C4-2B (cell line): ENCODE measurements at regions not wholly inside any gene's neighbourhood (a gene's known extent, or its start where the extent isn't known, plus 50 kb on each side); places are given as distances from the start of the nearest gene placed in this dataset.
A peak's percentile ranks its signal among the peaks of the same experiment; 100 is the strongest.

ENCODE experiments used
- H3K27ac ChIP-seq: fragments of 450-650 bp; 2 replicates; pipeline ENCODE4 v1.5.1; 2017
- ZFX ChIP-seq: fragments of 450-650 bp; IDR thresholded peaks from 2 replicates; pipeline ENCODE4 v1.6.1; 2017
- TF ChIP-seq, protein P1 (sequence below): fragments of 450-650 bp; conservative IDR thresholded peaks from 2 replicates; pipeline ENCODE4 v1.5.1; 2017; ENCODE audit warnings: mild to moderate bottlenecking

DNA sequence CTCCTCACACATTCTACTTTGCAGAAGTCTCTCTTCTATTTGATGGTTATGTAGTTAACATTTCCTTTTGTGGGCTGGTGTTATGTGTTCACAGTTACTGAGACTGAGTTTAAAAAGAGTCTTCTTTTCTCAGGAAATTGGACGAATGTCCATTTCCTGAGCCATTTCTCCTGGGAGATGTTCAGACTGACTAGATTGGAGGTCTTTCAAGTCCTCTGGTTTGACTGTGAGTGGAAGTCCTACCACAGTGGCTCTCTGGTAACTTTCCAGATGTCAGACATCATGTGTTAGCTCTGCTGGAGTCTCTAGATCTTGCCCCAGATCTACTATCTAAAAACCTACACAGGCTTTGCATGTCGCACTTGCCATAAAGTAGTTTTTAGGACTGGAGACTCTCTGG, 116.0 kb downstream of the GALR1 start:
- no peak overlapping the region for H3K27ac ChIP-seq
- TF ChIP-seq, protein P1, sequence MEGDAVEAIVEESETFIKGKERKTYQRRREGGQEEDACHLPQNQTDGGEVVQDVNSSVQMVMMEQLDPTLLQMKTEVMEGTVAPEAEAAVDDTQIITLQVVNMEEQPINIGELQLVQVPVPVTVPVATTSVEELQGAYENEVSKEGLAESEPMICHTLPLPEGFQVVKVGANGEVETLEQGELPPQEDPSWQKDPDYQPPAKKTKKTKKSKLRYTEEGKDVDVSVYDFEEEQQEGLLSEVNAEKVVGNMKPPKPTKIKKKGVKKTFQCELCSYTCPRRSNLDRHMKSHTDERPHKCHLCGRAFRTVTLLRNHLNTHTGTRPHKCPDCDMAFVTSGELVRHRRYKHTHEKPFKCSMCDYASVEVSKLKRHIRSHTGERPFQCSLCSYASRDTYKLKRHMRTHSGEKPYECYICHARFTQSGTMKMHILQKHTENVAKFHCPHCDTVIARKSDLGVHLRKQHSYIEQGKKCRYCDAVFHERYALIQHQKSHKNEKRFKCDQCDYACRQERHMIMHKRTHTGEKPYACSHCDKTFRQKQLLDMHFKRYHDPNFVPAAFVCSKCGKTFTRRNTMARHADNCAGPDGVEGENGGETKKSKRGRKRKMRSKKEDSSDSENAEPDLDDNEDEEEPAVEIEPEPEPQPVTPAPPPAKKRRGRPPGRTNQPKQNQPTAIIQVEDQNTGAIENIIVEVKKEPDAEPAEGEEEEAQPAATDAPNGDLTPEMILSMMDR = no peak
- TF ChIP-seq ZFX = no peak

DNA sequence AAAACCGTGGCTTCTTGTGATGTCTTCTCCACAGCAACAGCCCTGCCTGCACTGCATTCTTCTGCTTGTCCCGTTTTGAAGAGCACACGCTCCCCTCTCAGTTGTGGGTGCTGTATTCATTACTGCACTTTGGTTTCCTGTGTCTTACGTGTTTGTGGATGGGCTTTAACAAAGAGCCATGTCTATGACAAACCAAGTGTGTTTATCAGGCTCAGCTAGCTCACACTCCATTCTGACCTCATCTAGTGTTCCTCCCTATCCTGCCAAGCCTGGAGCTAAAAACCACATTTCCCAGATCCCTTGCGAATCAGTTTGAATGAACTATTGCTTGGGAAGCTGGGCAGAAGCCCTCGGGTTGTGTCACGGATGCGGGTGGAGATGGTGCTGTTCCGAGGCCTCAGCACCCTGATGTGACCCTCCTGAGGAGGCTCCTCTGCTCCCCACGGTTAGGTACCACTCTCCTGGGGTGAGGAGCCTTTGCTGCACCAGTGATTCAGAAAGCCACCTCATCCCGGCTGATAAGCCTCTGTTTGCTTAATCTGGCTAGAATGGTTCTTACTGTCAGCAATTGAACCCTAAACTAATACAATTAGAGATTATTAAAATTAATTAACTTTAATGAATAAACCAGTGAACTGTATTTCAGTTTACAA, 116.5 kb downstream of the GALR1 start:
- no peak overlapping the region for H3K27ac ChIP-seq
- no peak for TF ChIP-seq ZFX
- TF ChIP-seq, protein P1 = no peak

DNA sequence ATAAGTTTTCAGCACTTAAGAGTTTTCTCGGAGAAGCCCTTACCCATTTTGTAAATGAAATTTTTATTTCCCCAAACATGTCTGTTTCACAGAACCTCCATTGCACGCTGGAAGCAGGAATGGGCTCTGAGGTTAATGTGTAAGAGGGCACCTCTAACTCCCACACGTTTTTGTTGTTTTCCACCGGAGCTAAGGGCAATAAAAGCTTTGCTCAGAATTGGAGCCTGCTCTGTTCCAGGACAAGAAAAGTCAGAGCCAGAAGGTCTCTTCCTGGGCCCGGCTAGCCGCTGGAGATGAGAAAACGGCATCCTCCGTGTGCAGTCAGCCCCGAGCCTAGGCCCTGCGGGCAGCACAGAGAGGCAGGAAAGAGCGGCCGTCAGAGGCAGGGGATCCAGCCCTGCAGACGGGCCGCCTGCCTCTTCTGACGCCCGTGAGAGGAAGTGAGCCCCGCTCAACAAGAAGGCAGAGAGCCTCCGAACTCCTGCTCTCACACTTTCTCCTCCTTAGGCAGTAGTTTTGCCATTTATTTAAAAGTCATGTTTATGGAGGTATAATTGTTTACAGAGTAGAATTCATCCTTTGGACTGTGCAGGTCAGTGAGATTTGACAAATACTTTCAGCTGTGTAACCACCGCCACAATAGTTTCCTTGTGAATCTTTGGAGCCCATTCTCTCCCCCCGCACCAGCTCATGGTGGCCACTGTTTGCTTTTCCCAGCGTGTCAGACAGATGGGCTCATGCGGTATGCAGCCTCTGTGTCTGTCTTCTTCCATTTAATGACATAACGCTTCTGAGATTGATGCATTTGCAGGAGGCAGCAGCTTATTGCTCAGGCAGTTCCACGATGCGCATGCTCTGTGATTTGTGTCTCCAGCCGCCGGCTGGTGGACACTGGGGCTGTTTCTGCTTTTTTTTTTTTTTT, 117.3 kb downstream of the GALR1 start:
- no peak overlapping the region for H3K27ac ChIP-seq
- TF ChIP-seq, protein P1 = no peak
- TF ChIP-seq ZFX = no peak

DNA sequence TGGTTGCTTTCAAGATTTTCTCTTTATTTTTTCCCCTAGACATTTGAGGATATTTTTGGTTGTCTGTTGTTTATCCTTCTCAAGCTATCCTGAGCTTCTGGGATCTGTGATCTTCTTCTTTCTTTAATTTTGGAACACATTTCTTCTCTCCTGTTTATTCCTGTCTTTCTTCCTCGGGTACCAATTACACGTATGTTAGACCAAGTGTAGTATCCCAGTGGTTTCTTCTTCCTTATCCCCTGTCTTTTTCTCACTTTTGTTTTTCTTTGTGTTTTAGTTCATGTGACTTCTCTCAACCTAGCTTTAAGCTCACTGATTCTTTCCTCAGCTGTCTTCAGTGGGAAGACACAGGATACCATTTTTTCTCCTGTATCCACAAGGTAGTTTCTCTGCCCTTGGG, 120.0 kb downstream of the GALR1 start:
- no peak overlapping the region for H3K27ac ChIP-seq
- no peak for TF ChIP-seq ZFX
- TF ChIP-seq, protein P1 = no peak

DNA sequence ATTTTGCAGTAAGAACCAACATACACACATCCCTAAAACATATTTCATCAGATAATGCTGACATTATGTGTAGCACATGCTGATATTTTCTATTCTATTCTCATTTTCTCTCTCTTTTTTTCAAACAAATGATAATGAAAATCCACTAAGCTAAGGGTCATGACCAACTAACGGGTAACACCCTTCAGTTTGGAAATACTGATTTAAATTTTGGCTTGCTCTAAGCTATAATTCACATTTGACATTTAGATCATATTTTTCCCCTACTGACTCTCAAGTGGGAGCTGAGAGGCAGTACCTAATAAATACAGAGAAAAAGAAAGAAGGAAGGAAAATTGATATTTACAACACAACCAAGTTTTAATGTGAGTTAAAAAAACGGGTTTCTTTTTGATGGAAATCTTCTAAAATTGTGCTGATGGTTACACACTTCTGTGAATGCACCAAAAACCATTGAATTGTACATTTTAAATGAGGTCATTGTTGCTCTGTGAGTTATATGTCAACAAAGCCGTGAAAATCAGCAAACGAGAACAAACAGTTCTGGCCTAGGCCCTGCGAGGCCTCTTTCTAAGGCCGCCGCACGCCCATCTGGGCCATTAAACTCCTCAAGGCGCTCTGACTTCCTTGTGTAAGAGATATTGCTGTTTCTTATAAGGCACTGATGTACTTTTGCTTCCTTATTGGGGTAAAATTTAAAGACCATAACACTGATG, 124.2 kb downstream of the GALR1 start:
- TF ChIP-seq, protein P1 = no peak
- TF ChIP-seq ZFX = no peak
- peak overlapping the region; percentile 45; the same call in 1 of the 2 replicates for H3K27ac ChIP-seq

DNA sequence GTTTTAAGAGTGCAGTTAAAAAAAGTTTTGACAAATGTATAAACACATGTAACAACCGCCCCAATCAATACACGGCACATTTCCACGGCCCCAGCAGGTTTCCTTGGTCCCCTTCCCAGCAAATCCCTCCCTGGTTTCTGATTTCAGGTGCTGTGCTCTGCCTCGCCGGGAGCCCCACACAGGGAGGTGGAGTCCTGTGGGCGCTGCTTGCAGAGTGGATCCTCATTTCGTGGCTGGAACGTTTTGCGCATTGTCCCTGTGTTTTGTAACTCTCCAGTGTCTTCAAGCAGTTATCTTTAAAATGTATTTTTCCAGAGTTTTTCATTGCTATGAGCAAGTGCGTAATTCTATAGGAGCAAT, 124.8 kb downstream of the GALR1 start:
- TF ChIP-seq, protein P1 = no peak
- peak overlapping the region; percentile 45; the same call in 1 of the 2 replicates for H3K27ac ChIP-seq
